HepG2 (cell line): ENCODE measurements at regions not wholly inside any gene's neighbourhood (a gene's known extent, or its start where the extent isn't known, plus 50 kb on each side); places are given as distances from the start of the nearest gene placed in this dataset.

ENCODE experiments used
- ATAC-seq: fragments of 200-7000 bp; cut with Tn5 transposase; 3 replicates; pipeline ENCODE4 v1.9.1; 2020; ENCODE audit warnings: mild to moderate bottlenecking, moderate library complexity
- BruUV-seq: library from RNA; stranded (reverse); fragments of 400-500 nt; replicated peaks from 2 replicates; lab custom pipeline; 2021; lab: Mats Ljungman, UMichigan
- CTCF ChIA-PET: fragments of 300-600 bp; formaldehyde crosslinking; extraction: SDS; loops from one replicate; lab custom pipeline; 2021; ENCODE audit warnings: low total read pairs, inconsistent platforms, low intra/inter-chr PET ratio; lab: Yijun Ruan, JAX
- POLR2A ChIA-PET: fragments of 350-600 bp; sonication (Branson Sonifier 250); formaldehyde crosslinking; loops from one replicate; lab custom pipeline; 2020; ENCODE audit warnings: antibody characterized with exemption, inconsistent platforms; lab: Yijun Ruan, JAX
- DNase-seq: peaks from one replicate; pipeline ENCODE4 v3.0.0-alpha.2; 2015; ENCODE audit warnings: low spot score
- FAIRE-seq: peaks from 3 replicates; lab custom pipeline; 2011; peaks lifted over from hg19 to GRCh38; lab: Jason Lieb, UNC
- H2AFZ ChIP-seq: one replicate; pipeline ENCODE4 v1.6.1; 2011; ENCODE audit warnings: low read length, inconsistent platforms
- H3K27ac ChIP-seq: fragments of 300-600 bp; 3 replicates; pipeline ENCODE4 v1.8.0; 2011; ENCODE audit warnings: mixed run types, mild to moderate bottlenecking, mixed read lengths, low read length, inconsistent platforms; ENCODE audit not compliant: insufficient read depth; ENCODE audit errors: extremely low read length
- H3K27me3 ChIP-seq, 2 experiments: fragments of 200-600 bp in 1 of 2; 2 replicates in 1 of 2; 3 replicates in 1 of 2; pipeline versions ENCODE4 v1.6.0 to v1.8.0; 2011; ENCODE audit warnings: low read length in 2 of 2, mild to moderate bottlenecking in 2 of 2, moderate library complexity in 2 of 2, inconsistent platforms in 1 of 2; ENCODE audit not compliant: insufficient read depth in 2 of 2, control insufficient read depth in 1 of 2
- H3K36me3 ChIP-seq, 2 experiments: fragments of 200-600 bp in 1 of 2; replicated peaks in 1 of 2; 2 replicates in 1 of 2; 3 replicates in 1 of 2; pipeline versions ENCODE4 v1.5.1 to v1.8.0; 2011; ENCODE audit warnings: low read length in 2 of 2, inconsistent platforms in 1 of 2; ENCODE audit not compliant: insufficient read depth in 2 of 2, control insufficient read depth in 1 of 2
- H3K4me1 ChIP-seq: 2 replicates; pipeline ENCODE4 v1.5.1; 2012; ENCODE audit warnings: low read length, inconsistent platforms; ENCODE audit not compliant: insufficient read depth
- H3K4me2 ChIP-seq: 2 replicates; pipeline ENCODE4 v1.6.0; 2011; ENCODE audit warnings: low read depth, low read length, inconsistent platforms
- H3K4me3 ChIP-seq, 3 experiments: fragments of 200-600 bp in 1 of 3; sonication (generic), shearing (Covaris generic) in 1 of 3; replicated peaks in 1 of 3; 2 replicates each; pipeline ENCODE4 v1.5.1; 2011 to 2016; ENCODE audit warnings: low read length in 3 of 3, inconsistent platforms in 2 of 3, low read depth in 2 of 3, mild to moderate bottlenecking in 2 of 3, control low read depth in 1 of 3, mixed read lengths in 1 of 3; ENCODE audit not compliant: insufficient read depth in 1 of 3
- H3K79me2 ChIP-seq: one replicate; pipeline ENCODE4 v1.6.1; 2011; ENCODE audit warnings: low read length, inconsistent platforms; ENCODE audit not compliant: insufficient read depth
- H3K9ac ChIP-seq: 2 replicates; pipeline ENCODE4 v1.6.0; 2011; ENCODE audit warnings: mild to moderate bottlenecking, low read depth, low read length, inconsistent platforms; ENCODE audit not compliant: insufficient read depth
- H3K9me3 ChIP-seq: 2 replicates; pipeline ENCODE4 v1.5.1; 2012; ENCODE audit warnings: mild to moderate bottlenecking, low read length
- H4K20me1 ChIP-seq: 2 replicates; pipeline ENCODE4 v1.6.0; 2011; ENCODE audit warnings: inconsistent platforms, mild to moderate bottlenecking, low read length, moderate library complexity; ENCODE audit not compliant: insufficient read depth
- BRD4 ChIP-seq: sonication (generic); formaldehyde crosslinking; IDR thresholded peaks from 2 replicates; pipeline ENCODE4 v1.4.0; 2020; ENCODE audit warnings: missing genetic modification reagents
- CBX2 ChIP-seq, 2 experiments: fragments of 200-600 bp in 1 of 2; sonication (generic); formaldehyde crosslinking in 1 of 2; IDR thresholded peaks; 2 replicates each; pipeline versions ENCODE4 v1.7.0 to v1.8.1; 2018 to 2022; ENCODE audit warnings: low read depth in 2 of 2, low read length in 1 of 2, mild to moderate bottlenecking in 1 of 2, missing genetic modification reagents in 1 of 2
- CCAR2 ChIP-seq: fragments of 200-400 bp; formaldehyde crosslinking; optimal IDR thresholded peaks from 2 replicates; pipeline ENCODE3; 2018; ENCODE audit warnings: low read depth, mild to moderate bottlenecking, low read length, moderate library complexity
- ELF4 ChIP-seq: sonication (generic); formaldehyde crosslinking; IDR thresholded peaks from 2 replicates; pipeline ENCODE4 v1.5.0; 2020; ENCODE audit warnings: missing genetic modification reagents, mild to moderate bottlenecking, moderate library complexity, borderline replicate concordance
- NCOA2 ChIP-seq: sonication (generic); formaldehyde crosslinking; IDR thresholded peaks from 2 replicates; pipeline ENCODE4 v1.8.0; 2022; ENCODE audit warnings: inconsistent platforms
- NFATC3 ChIP-seq: sonication (generic); formaldehyde crosslinking; IDR thresholded peaks from 2 replicates; pipeline ENCODE4 v1.5.1; 2020; ENCODE audit warnings: mild to moderate bottlenecking, missing genetic modification reagents
- PHF8 ChIP-seq: sonication (generic); formaldehyde crosslinking; IDR thresholded peaks from 2 replicates; pipeline ENCODE4 v1.5.0; 2020; ENCODE audit warnings: missing genetic modification reagents
- PRPF4 ChIP-seq: fragments of 200-400 bp; formaldehyde crosslinking; IDR thresholded peaks from 2 replicates; pipeline ENCODE4 v1.6.1; 2016; ENCODE audit warnings: low read length, low read depth; ENCODE audit not compliant: poor library complexity, severe bottlenecking
- SAFB2 ChIP-seq: sonication (generic); formaldehyde crosslinking; IDR thresholded peaks from 2 replicates; pipeline ENCODE4 v1.5.1; 2020; ENCODE audit warnings: missing genetic modification reagents, low read depth, mild to moderate bottlenecking, borderline replicate concordance
- WGBS: methylation state at CpG from one replicate; pipeline ENCODE4 v1.1.6; 2017; ENCODE audit warnings: low lambda C conversion rate; 5-methylcytosine and 5-hydroxymethylcytosine counted together
- in situ Hi-C: cut with HindIII; loops from 2 replicates; pipeline ENCODE4 v1.10.0; 2017; ENCODE audit warnings: low pct_unique_long_range_greater_than_20kb; ENCODE audit not compliant: extremely low pct_ligation_motif_present
- intact Hi-C: fragments of 100-400 bp; cut with micrococcal nuclease; formaldehyde crosslinking; loops from one replicate; pipeline ENCODE4 v1.10.0; 2022; ENCODE audit not compliant: unreplicated experiment
- TF ChIP-seq, protein P1 (sequence below): fragments of 450-650 bp; IDR thresholded peaks from 2 replicates; pipeline ENCODE4 v1.6.1; 2016

- H3K27me3 ChIP-seq, result no peaks in the 10 kb centered on the region
- H3K4me3 ChIP-seq, result no peak overlapping the region
- no TSS peak for BruUV-seq
- H3K36me3 ChIP-seq, result no peaks in the 10 kb centered on the region
- ATAC-seq (no peak), FAIRE-seq (no peak), DNase-seq (no peak)
- 50% methylated on average over 3 of the region's 3 CpGs for WGBS
- H3K79me2 ChIP-seq, result no peaks in the 10 kb centered on the region
- ChIA-PET POLR2A (no interaction called here), CTCF (no interaction called here)
- no peak for TF ChIP-seq CCAR2
- no peak for TF ChIP-seq NFATC3 (CRISPR knock-in tag)
- TF ChIP-seq, protein P1, sequence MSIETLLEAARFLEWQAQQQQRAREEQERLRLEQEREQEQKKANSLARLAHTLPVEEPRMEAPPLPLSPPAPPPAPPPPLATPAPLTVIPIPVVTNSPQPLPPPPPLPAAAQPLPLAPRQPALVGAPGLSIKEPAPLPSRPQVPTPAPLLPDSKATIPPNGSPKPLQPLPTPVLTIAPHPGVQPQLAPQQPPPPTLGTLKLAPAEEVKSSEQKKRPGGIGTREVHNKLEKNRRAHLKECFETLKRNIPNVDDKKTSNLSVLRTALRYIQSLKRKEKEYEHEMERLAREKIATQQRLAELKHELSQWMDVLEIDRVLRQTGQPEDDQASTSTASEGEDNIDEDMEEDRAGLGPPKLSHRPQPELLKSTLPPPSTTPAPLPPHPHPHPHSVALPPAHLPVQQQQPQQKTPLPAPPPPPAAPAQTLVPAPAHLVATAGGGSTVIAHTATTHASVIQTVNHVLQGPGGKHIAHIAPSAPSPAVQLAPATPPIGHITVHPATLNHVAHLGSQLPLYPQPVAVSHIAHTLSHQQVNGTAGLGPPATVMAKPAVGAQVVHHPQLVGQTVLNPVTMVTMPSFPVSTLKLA, result no peak
- TF ChIP-seq CBX2 (IDR thresholded peaks at IDR 0.05; ENCODE audit: low read depth, low read length), result no peak
- no peak for TF ChIP-seq CBX2 (CRISPR knock-in tag; IDR thresholded peaks at IDR 0.05; ENCODE audit: low read depth)
- no peak for TF ChIP-seq PHF8 (CRISPR knock-in tag)
- no peak for TF ChIP-seq NCOA2 (CRISPR knock-in tag)
- no peak for TF ChIP-seq SAFB2 (CRISPR knock-in tag)
- no peak for TF ChIP-seq ELF4 (CRISPR knock-in tag)
- no peak for TF ChIP-seq PRPF4
- no peak for TF ChIP-seq BRD4 (CRISPR knock-in tag)
- H4K20me1 ChIP-seq, result no peaks in the 10 kb centered on the region
- no peak overlapping the region for H3K9ac ChIP-seq
- no peak overlapping the region for H2AFZ ChIP-seq
- no peak overlapping the region for H3K27ac ChIP-seq
- H3K4me2 ChIP-seq, result no peak overlapping the region
- in situ Hi-C loops, result no loop called here
- intact Hi-C loops, result no loop called here
- H3K4me1 ChIP-seq, result no peaks in the 10 kb centered on the region
- H3K9me3 ChIP-seq, result no peaks in the 10 kb centered on the region
These were observed 174.4 kb downstream of the DUSP6 start for GRCh38 chr12:89177802-89178395.
